ENCODE measurements at regions not wholly inside any gene's neighbourhood (a gene's known extent, or its start where the extent isn't known, plus 50 kb on each side); places are given as distances from the start of the nearest gene placed in this dataset.

GRCh38 chr12:19726592-19726991 lies 287.3 kb downstream of the AEBP2 start:
- no peak for TF ChIP-seq OSR1 (CRISPR knock-in tag; IDR thresholded peaks at IDR 0.05)
- no peak for TF ChIP-seq CSRNP3 (CRISPR knock-in tag; IDR thresholded peaks at IDR 0.05)
- no peak for TF ChIP-seq ESRRG (CRISPR knock-in tag; IDR thresholded peaks at IDR 0.05)
- no peak for TF ChIP-seq ISL1 (CRISPR knock-in tag; IDR thresholded peaks at IDR 0.05)
- no peak for TF ChIP-seq ZNF565 (CRISPR knock-in tag; conservative IDR thresholded peaks at IDR 0.05; ENCODE audit: low read depth)
- TF ChIP-seq TSHZ2 (CRISPR knock-in tag; IDR thresholded peaks at IDR 0.05): no peak
- TF ChIP-seq ZNF8 (CRISPR knock-in tag; IDR thresholded peaks at IDR 0.05): no peak
- no peak for TF ChIP-seq ZFP30 (CRISPR knock-in tag; IDR thresholded peaks at IDR 0.05)
- TF ChIP-seq ZFP3 (CRISPR knock-in tag; IDR thresholded peaks at IDR 0.05): no peak
- TF ChIP-seq GLIS3 (CRISPR knock-in tag; IDR thresholded peaks at IDR 0.05): no peak
- TF ChIP-seq ZNF70 (CRISPR knock-in tag; IDR thresholded peaks at IDR 0.05): no peak
- no peak for TF ChIP-seq ARNTL (CRISPR knock-in tag; IDR thresholded peaks at IDR 0.05; ENCODE audit: borderline replicate concordance, low read depth)
- no peak for TF ChIP-seq CSDC2 (CRISPR knock-in tag; IDR thresholded peaks at IDR 0.05)
- TF ChIP-seq BACH2 (CRISPR knock-in tag; IDR thresholded peaks at IDR 0.05; ENCODE audit: borderline replicate concordance): no peak
- no peak for TF ChIP-seq TOX (CRISPR knock-in tag; IDR thresholded peaks at IDR 0.05; ENCODE audit: borderline replicate concordance)
- no peak for TF ChIP-seq PATZ1 (CRISPR knock-in tag; IDR thresholded peaks at IDR 0.05; ENCODE audit: borderline replicate concordance)
- TF ChIP-seq ZC3H10 (CRISPR knock-in tag; IDR thresholded peaks at IDR 0.05): no peak
- TF ChIP-seq PPARA (CRISPR knock-in tag; IDR thresholded peaks at IDR 0.05; ENCODE audit: borderline replicate concordance): no peak
- TF ChIP-seq TCF4 (CRISPR knock-in tag; IDR thresholded peaks at IDR 0.05; ENCODE audit: borderline replicate concordance): no peak
- no peak for TF ChIP-seq RARB (CRISPR knock-in tag; IDR thresholded peaks at IDR 0.05)
- no peak for ATAC-seq

GRCh38 chr12:19737019-19737418 lies 297.7 kb downstream of the AEBP2 start:
- ATAC-seq: no peak
- no peak for TF ChIP-seq SNAI2 (CRISPR knock-in tag; IDR thresholded peaks at IDR 0.05)
- no peak for TF ChIP-seq CREB5 (CRISPR knock-in tag; IDR thresholded peaks at IDR 0.05; ENCODE audit: low read depth)
- TF ChIP-seq PATZ1 (CRISPR knock-in tag; IDR thresholded peaks at IDR 0.05; ENCODE audit: borderline replicate concordance): no peak
- TF ChIP-seq BACH2 (CRISPR knock-in tag; IDR thresholded peaks at IDR 0.05; ENCODE audit: borderline replicate concordance): no peak

- ATAC-seq: peak; percentile 78
- TF ChIP-seq ZFP3 (CRISPR knock-in tag; IDR thresholded peaks at IDR 0.05) (no peak), ARNTL (CRISPR knock-in tag; IDR thresholded peaks at IDR 0.05; ENCODE audit: borderline replicate concordance, low read depth) (peak; percentile 63; the same call in 1 of the 2 replicates), RARB (CRISPR knock-in tag; IDR thresholded peaks at IDR 0.05) (no peak)
Measured at GRCh38 chr12:19739195-19739776, 300.0 kb downstream of the AEBP2 start.

Measured in SK-N-SH treated with all-trans-retinoic acid at 6 μM for 48 hours (cell line).